Right hindlimb (tissue), 1 donor: ENCODE measurements at regions not wholly inside any gene's neighbourhood (a gene's known extent, or its start where the extent isn't known, plus 50 kb on each side); places are given as distances from the start of the nearest gene placed in this dataset.

Experiments
- DNase-seq: peaks from one replicate; pipeline ENCODE4 v3.0.0-alpha.2; 2018

GRCh38 chr2:74036010-74036409 lies 51.3 kb downstream of the TET3 start:
- no peak for DNase-seq

GRCh38 chr2:74036450-74037195 lies 51.9 kb downstream of the TET3 start:
- DNase-seq, result no peak

- no peak for DNase-seq
Observed at GRCh38 chr2:74037379-74037860, 52.7 kb downstream of the TET3 start.

GRCh38 chr2:74039611-74040010 lies 54.9 kb downstream of the TET3 start:
- no peak for DNase-seq

- DNase-seq, result no peak
Observed at GRCh38 chr2:74041182-74041581, 56.5 kb downstream of the TET3 start.

- DNase-seq, result no peak
Observed at GRCh38 chr2:74041726-74042125, 57.0 kb downstream of the TET3 start.

GRCh38 chr2:74042606-74043005 lies 57.9 kb downstream of the TET3 start:
- DNase-seq, result no peak

GRCh38 chr2:74043345-74044329 lies 58.9 kb downstream of the TET3 start:
- no peak for DNase-seq

- DNase-seq, result no peak
Observed at GRCh38 chr2:74044999-74045398, 60.3 kb downstream of the TET3 start.

GRCh38 chr2:74045454-74045853 lies 60.7 kb downstream of the TET3 start:
- peak; percentile 51 for DNase-seq

GRCh38 chr2:74046441-74046840 lies 61.7 kb downstream of the TET3 start:
- DNase-seq, result no peak

GRCh38 chr2:74047152-74047551 lies 62.4 kb downstream of the TET3 start:
- no peak for DNase-seq

- DNase-seq, result no peak
Observed at GRCh38 chr2:74048147-74048546, 63.4 kb downstream of the TET3 start.

- DNase-seq, result no peak
Observed at GRCh38 chr2:74048843-74049519, 64.3 kb downstream of the TET3 start.

GRCh38 chr2:74050151-74050550 lies 65.4 kb downstream of the TET3 start:
- no peak for DNase-seq

- DNase-seq, result no peak
Observed at GRCh38 chr2:74051504-74051903, 66.8 kb downstream of the TET3 start.

- DNase-seq, result no peak
Observed at GRCh38 chr2:74052732-74053710, 68.3 kb downstream of the TET3 start.

- DNase-seq, result no peak
Observed at GRCh38 chr2:74053959-74054715, 69.4 kb downstream of the TET3 start.

GRCh38 chr2:74059137-74059775 lies 74.5 kb downstream of the TET3 start:
- no peak for DNase-seq

GRCh38 chr2:74063486-74063885 lies 78.8 kb downstream of the TET3 start:
- DNase-seq, result no peak

- no peak for DNase-seq
Observed at GRCh38 chr2:74065456-74065855, 80.7 kb downstream of the TET3 start.
